Gastroesophageal sphincter (tissue), 4 donors: ENCODE measurements at regions not wholly inside any gene's neighbourhood (a gene's known extent, or its start where the extent isn't known, plus 50 kb on each side); places are given as distances from the start of the nearest gene placed in this dataset.

ENCODE experiments used
- ATAC-seq: fragments of 150-250 bp; one replicate; pipeline ENCODE4 v1.9.1; 2016; ENCODE audit warnings: mild to moderate bottlenecking, moderate library complexity
- H3K27ac ChIP-seq, 4 donors: fragments of 200-600 bp; sonication (generic) in 3 of 4; 1 replicate in 3 of 4; 2 replicates in 1 of 4; pipeline ENCODE4 v1.5.1; 2016 to 2019
- H3K27me3 ChIP-seq: fragments of 200-600 bp; sonication (generic); one replicate; pipeline ENCODE4 v1.5.1; 2019
- H3K36me3 ChIP-seq, 2 donors: fragments of 200-600 bp; sonication (generic); one replicate each; pipeline ENCODE4 v1.5.1; 2019; ENCODE audit warnings: control low read depth in 1 of 2
- H3K4me1 ChIP-seq, 3 donors: fragments of 200-600 bp; sonication (generic); 1 replicate in 2 of 3; 2 replicates in 1 of 3; pipeline ENCODE4 v1.5.1; 2016 to 2019; ENCODE audit warnings: control low read depth in 2 of 3
- H3K4me3 ChIP-seq, 2 donors: fragments of 200-600 bp; sonication (generic); one replicate each; pipeline ENCODE4 v1.5.1; 2019; ENCODE audit warnings: mild to moderate bottlenecking in 1 of 2, moderate library complexity in 1 of 2
- H3K9me3 ChIP-seq, 3 donors: fragments of 200-600 bp; sonication (generic); one replicate each; pipeline ENCODE4 v1.5.1; 2017 to 2019; ENCODE audit warnings: control low read depth in 2 of 3
- EP300 ChIP-seq: sonication (generic); formaldehyde crosslinking; IDR thresholded peaks from one replicate; pipeline ENCODE4 v1.6.1; 2017; ENCODE audit warnings: antibody characterized with exemption, mild to moderate bottlenecking
- POLR2A ChIP-seq, 2 donors: fragments of 450-650 bp; IDR thresholded peaks; one replicate each; pipeline ENCODE4 v1.6.1; 2017; ENCODE audit warnings: antibody characterized with exemption in 2 of 2, mild to moderate bottlenecking in 2 of 2, moderate library complexity in 1 of 2
- POLR2AphosphoS5 ChIP-seq: sonication (generic); formaldehyde crosslinking; IDR thresholded peaks from one replicate; pipeline ENCODE4 v1.6.1; 2017; ENCODE audit warnings: antibody characterized with exemption
- WGBS, 2 donors: methylation state at CpG; one replicate each; pipeline ENCODE4 v1.1.5; 2018; ENCODE audit warnings: low coverage in 1 of 2; 5-methylcytosine and 5-hydroxymethylcytosine counted together
- TF ChIP-seq, protein P1 (sequence below), 4 experiments: fragments of 200-600 bp in 2 of 4; fragments of 450-650 bp in 2 of 4; sonication (generic) in 1 of 4; IDR thresholded peaks; one replicate each; pipeline ENCODE4 v1.5.1; 2017 to 2019; ENCODE audit warnings: antibody characterized with exemption in 4 of 4, mild to moderate bottlenecking in 2 of 4, moderate library complexity in 2 of 4

DNA sequence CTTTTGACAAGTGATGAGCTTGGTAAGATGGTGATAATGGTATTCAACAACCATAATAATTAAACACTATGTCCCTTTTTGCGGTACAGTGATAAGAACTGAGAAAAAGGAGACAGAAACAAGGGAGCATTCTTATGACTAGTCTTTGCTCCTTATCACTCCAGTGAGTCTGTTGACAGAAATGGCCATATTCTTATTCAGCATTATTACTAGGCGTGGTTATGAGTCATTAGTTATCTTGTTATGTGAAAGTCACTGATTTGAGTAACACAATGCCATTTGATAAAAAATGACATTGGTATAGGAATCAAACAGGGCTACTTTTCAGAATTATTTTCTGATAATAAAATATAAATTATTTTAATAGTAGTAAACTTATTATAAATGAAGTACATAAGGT lies 193.5 kb downstream of the C3orf38 start:
- Histone ChIP-seq H3K9me3 (no peaks in the 10 kb centered on the region), H3K27me3 (no peaks in the 10 kb centered on the region), H3K4me1 (no peaks in the 10 kb centered on the region), H3K36me3 (no peaks in the 10 kb centered on the region), H3K4me3 (no peak overlapping the region), H3K27ac (no peak overlapping the region)
- ATAC-seq = no peak
- 85 to 93% methylated on average over 2 of the region's 2 CpGs for WGBS, 2 donors
- TF ChIP-seq, protein P1, sequence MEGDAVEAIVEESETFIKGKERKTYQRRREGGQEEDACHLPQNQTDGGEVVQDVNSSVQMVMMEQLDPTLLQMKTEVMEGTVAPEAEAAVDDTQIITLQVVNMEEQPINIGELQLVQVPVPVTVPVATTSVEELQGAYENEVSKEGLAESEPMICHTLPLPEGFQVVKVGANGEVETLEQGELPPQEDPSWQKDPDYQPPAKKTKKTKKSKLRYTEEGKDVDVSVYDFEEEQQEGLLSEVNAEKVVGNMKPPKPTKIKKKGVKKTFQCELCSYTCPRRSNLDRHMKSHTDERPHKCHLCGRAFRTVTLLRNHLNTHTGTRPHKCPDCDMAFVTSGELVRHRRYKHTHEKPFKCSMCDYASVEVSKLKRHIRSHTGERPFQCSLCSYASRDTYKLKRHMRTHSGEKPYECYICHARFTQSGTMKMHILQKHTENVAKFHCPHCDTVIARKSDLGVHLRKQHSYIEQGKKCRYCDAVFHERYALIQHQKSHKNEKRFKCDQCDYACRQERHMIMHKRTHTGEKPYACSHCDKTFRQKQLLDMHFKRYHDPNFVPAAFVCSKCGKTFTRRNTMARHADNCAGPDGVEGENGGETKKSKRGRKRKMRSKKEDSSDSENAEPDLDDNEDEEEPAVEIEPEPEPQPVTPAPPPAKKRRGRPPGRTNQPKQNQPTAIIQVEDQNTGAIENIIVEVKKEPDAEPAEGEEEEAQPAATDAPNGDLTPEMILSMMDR (IDR thresholded peaks at IDR 0.05) = no peak
- TF ChIP-seq EP300 (no peak), POLR2A (IDR thresholded peaks at IDR 0.05) (no peak)

DNA sequence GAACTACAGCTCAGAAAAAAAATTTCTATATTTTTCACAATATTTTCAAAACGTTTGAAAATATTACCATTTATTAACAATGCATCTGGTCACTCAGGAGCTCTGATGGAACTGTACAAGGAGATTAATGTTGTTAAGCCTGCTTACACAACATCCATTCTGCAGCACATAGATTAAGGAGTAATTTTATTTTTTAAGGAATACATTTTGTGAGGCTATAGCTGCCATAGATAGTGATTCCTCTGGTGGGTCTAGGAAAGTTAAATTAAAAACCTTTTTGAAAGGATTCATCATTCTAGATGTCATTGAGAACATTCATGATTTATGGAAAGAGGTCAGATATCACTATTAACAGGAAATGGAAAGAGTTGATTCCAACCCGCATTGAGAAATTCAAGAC lies 196.9 kb downstream of the C3orf38 start:
- no peaks in the 10 kb centered on the region for H3K27me3 ChIP-seq
- no peak overlapping the region for H3K4me3 ChIP-seq
- no peak overlapping the region for H3K27ac ChIP-seq
- H3K36me3 ChIP-seq = no peaks in the 10 kb centered on the region
- TF ChIP-seq POLR2A (IDR thresholded peaks at IDR 0.05) = no peak
- no peak for TF ChIP-seq EP300
- TF ChIP-seq, protein P1 (IDR thresholded peaks at IDR 0.05) = no peak
- ATAC-seq = no peak
- H3K4me1 ChIP-seq = no peaks in the 10 kb centered on the region
- 52 to 68% methylated on average over 2 of the region's 2 CpGs for WGBS, 2 donors
- H3K9me3 ChIP-seq = no peaks in the 10 kb centered on the region

DNA sequence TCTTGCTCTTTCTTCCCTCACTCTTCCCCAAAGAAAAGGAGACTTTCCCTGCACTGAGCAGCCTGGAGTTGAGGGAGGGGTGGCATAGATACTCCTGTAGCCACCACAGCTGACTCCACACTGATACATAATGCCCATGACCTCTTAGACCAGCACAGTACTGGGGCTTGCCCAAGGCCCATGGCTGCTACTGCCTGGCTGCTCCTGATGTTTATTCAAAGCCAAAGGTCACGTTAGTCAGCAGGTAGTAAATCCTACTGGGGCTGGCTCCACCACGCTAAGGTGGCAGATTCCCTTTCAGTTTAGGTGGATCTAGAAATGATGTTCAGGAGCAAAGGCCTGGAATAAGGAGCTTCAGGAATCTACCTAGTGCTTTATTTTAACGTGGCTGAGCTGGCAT lies 212.7 kb downstream of the C3orf38 start:
- no peak for ATAC-seq
- H3K27me3 ChIP-seq = no peaks in the 10 kb centered on the region
- H3K4me3 ChIP-seq = no peak overlapping the region
- WGBS, 2 donors = 79% methylated on average over 2 of the region's 3 CpGs; no CpG with 5 or more reads in 1 of the 2 donors
- no peak for TF ChIP-seq EP300
- no peak for TF ChIP-seq POLR2AphosphoS5
- no peak for TF ChIP-seq POLR2A (IDR thresholded peaks at IDR 0.05)
- TF ChIP-seq, protein P1 (IDR thresholded peaks at IDR 0.05) = no peak
- H3K9me3 ChIP-seq = peaks cover 0 to 7% (median 0%) of the 10 kb centered on the region in 3 donors
- no peaks in the 10 kb centered on the region for H3K36me3 ChIP-seq
- H3K4me1 ChIP-seq = no peaks in the 10 kb centered on the region
- no peak overlapping the region for H3K27ac ChIP-seq

- WGBS, 2 donors = 17 to 65% methylated on average over 2 of the region's 2 CpGs
- H3K27ac ChIP-seq = no peak overlapping the region
- TF ChIP-seq EP300 (no peak), POLR2AphosphoS5 (no peak), POLR2A (IDR thresholded peaks at IDR 0.05) (no peak)
- TF ChIP-seq, protein P1 (IDR thresholded peaks at IDR 0.05) = no peak
- H3K9me3 ChIP-seq = peaks cover 0 to 4% (median 0%) of the 10 kb centered on the region in 3 donors
- no peak for ATAC-seq
- no peaks in the 10 kb centered on the region for H3K36me3 ChIP-seq
- no peak overlapping the region for H3K4me3 ChIP-seq
- H3K4me1 ChIP-seq = no peaks in the 10 kb centered on the region
- H3K27me3 ChIP-seq = no peaks in the 10 kb centered on the region
Observed at GRCh38 chr3:88364926-88365325, 215.2 kb downstream of the C3orf38 start.

DNA sequence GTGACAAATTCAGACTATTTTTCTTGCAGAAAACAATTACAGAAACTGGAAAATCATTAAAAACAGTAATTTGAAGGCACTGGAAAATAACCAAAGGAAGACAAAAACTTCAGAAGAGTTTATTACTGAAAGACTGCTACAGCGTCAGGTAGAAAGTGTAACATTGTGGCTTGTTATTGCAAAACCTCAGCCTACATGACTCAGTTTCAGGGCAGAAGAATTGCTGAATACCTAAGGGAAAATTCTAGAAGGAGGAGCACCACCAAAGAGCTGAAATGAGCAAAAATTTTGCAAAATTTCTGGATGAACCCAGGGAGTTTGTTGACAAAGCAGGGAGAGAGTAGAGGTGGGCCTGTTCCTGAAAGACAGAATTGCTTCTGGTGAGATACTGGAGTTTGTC lies 219.6 kb downstream of the C3orf38 start:
- TF ChIP-seq EP300 (no peak), POLR2AphosphoS5 (no peak), POLR2A (IDR thresholded peaks at IDR 0.05) (no peak)
- TF ChIP-seq, protein P1 (IDR thresholded peaks at IDR 0.05) = no peak
- WGBS, 2 donors = 87 to 100% methylated on average over 1 of the region's 1 CpG
- H3K27ac ChIP-seq = no peak overlapping the region
- no peaks in the 10 kb centered on the region for H3K27me3 ChIP-seq
- ATAC-seq = no peak
- no peak overlapping the region for H3K4me3 ChIP-seq
- H3K9me3 ChIP-seq = peaks cover 0 to 9% (median 0%) of the 10 kb centered on the region in 3 donors
- no peaks in the 10 kb centered on the region for H3K36me3 ChIP-seq
- no peaks in the 10 kb centered on the region for H3K4me1 ChIP-seq
